ENCODE measurements at regions not wholly inside any gene's neighbourhood (a gene's known extent, or its start where the extent isn't known, plus 50 kb on each side); places are given as distances from the start of the nearest gene placed in this dataset.

- no peaks in the 10 kb centered on the region for H3K27me3 ChIP-seq (ENCODE audit: control insufficient read depth, insufficient read depth, low read length)
- H3K79me2 ChIP-seq (ENCODE audit: control insufficient read depth, insufficient read depth, low read length) = no peaks in the 10 kb centered on the region
- no peaks in the 10 kb centered on the region for H3K4me1 ChIP-seq (ENCODE audit: control insufficient read depth, extremely low read depth, insufficient read depth, low read length)
- no peak for DNase-seq (ENCODE audit: low read depth in 2 of 2)
- H2AFZ ChIP-seq (ENCODE audit: low read length) = no peak overlapping the region
- no peak overlapping the region for H3K4me3 ChIP-seq (replicated peaks in 1 of 4; ENCODE audit: control extremely low read depth in 1 of 4, insufficient read depth in 1 of 4, low read depth in 3 of 4, low read length in 4 of 4)
- H3K36me3 ChIP-seq (ENCODE audit: control insufficient read depth, insufficient read depth, low read length) = no peaks in the 10 kb centered on the region
- H4K20me1 ChIP-seq (ENCODE audit: control insufficient read depth, extremely low read depth, insufficient read depth, low read length) = no peaks in the 10 kb centered on the region
- H3K4me2 ChIP-seq (ENCODE audit: extremely low read depth, insufficient read depth, low read length) = no peak overlapping the region
- no peaks in the 10 kb centered on the region for H3K9me3 ChIP-seq (ENCODE audit: control insufficient read depth, insufficient read depth, low read depth, low read length)
- TF ChIP-seq, protein P1, sequence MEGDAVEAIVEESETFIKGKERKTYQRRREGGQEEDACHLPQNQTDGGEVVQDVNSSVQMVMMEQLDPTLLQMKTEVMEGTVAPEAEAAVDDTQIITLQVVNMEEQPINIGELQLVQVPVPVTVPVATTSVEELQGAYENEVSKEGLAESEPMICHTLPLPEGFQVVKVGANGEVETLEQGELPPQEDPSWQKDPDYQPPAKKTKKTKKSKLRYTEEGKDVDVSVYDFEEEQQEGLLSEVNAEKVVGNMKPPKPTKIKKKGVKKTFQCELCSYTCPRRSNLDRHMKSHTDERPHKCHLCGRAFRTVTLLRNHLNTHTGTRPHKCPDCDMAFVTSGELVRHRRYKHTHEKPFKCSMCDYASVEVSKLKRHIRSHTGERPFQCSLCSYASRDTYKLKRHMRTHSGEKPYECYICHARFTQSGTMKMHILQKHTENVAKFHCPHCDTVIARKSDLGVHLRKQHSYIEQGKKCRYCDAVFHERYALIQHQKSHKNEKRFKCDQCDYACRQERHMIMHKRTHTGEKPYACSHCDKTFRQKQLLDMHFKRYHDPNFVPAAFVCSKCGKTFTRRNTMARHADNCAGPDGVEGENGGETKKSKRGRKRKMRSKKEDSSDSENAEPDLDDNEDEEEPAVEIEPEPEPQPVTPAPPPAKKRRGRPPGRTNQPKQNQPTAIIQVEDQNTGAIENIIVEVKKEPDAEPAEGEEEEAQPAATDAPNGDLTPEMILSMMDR (conservative IDR thresholded peaks at IDR 0.05 in 1 of 2, IDR thresholded peaks at IDR 0.05 in 1 of 2; ENCODE audit: low read depth in 1 of 2, low read length in 2 of 2) = no peak
- H3K27ac ChIP-seq (ENCODE audit: insufficient read depth, low read length) = no peak overlapping the region
- no peak overlapping the region for H3K9ac ChIP-seq (ENCODE audit: insufficient read depth, low read length)
Measured at GRCh38 chr16:6690741-6691140, 641.9 kb upstream of the RBFOX1 start.

- Histone ChIP-seq H3K27me3 (ENCODE audit: control insufficient read depth, insufficient read depth, low read length) (no peaks in the 10 kb centered on the region), H3K36me3 (ENCODE audit: control insufficient read depth, insufficient read depth, low read length) (no peaks in the 10 kb centered on the region), H3K4me2 (ENCODE audit: extremely low read depth, insufficient read depth, low read length) (no peak overlapping the region), H2AFZ (ENCODE audit: low read length) (no peak overlapping the region), H4K20me1 (ENCODE audit: control insufficient read depth, extremely low read depth, insufficient read depth, low read length) (no peaks in the 10 kb centered on the region), H3K27ac (ENCODE audit: insufficient read depth, low read length) (no peak overlapping the region), H3K4me3 (replicated peaks in 1 of 4; ENCODE audit: control extremely low read depth in 1 of 4, insufficient read depth in 1 of 4, low read depth in 3 of 4, low read length in 4 of 4) (no peak overlapping the region), H3K79me2 (ENCODE audit: control insufficient read depth, insufficient read depth, low read length) (no peaks in the 10 kb centered on the region), H3K9me3 (ENCODE audit: control insufficient read depth, insufficient read depth, low read depth, low read length) (no peaks in the 10 kb centered on the region), H3K4me1 (ENCODE audit: control insufficient read depth, extremely low read depth, insufficient read depth, low read length) (no peaks in the 10 kb centered on the region), H3K9ac (ENCODE audit: insufficient read depth, low read length) (no peak overlapping the region)
- DNase-seq (ENCODE audit: low read depth in 2 of 2) = no peak
- no peak for TF ChIP-seq EZH2 (IDR thresholded peaks at IDR 0.05; ENCODE audit: low read length, missing control alignments)
- TF ChIP-seq, protein P1 (conservative IDR thresholded peaks at IDR 0.05 in 1 of 2, IDR thresholded peaks at IDR 0.05 in 1 of 2; ENCODE audit: low read depth in 1 of 2, low read length in 2 of 2) = no peak
Measured at GRCh38 chr16:6689643-6690042, 643.0 kb upstream of the RBFOX1 start.

DNA sequence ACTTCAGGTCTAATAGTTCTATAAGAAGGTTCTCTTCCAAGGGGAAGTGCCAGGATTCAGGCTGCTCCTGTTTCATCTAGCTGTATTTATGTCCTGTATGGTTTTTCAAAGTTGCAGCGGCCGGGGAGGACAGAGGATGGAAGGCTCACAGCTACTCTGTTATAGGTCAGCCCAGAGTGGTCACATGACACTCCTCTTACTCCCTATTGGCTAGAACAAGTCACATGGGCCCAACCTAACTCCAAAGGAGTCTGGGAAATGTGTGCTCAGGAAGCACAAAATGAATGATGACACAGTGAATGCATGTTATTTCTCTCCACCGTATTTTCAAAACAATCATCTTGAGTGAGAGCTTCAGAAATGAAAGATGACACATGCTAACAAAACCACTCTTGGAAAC lies 645.1 kb upstream of the RBFOX1 start:
- no peak overlapping the region for H3K9ac ChIP-seq (ENCODE audit: insufficient read depth, low read length)
- TF ChIP-seq, protein P1 (conservative IDR thresholded peaks at IDR 0.05 in 1 of 2, IDR thresholded peaks at IDR 0.05 in 1 of 2; ENCODE audit: low read depth in 1 of 2, low read length in 2 of 2) = no peak
- TF ChIP-seq EZH2 (IDR thresholded peaks at IDR 0.05; ENCODE audit: low read length, missing control alignments) = no peak
- H3K4me2 ChIP-seq (ENCODE audit: extremely low read depth, insufficient read depth, low read length) = no peak overlapping the region
- no peaks in the 10 kb centered on the region for H3K79me2 ChIP-seq (ENCODE audit: control insufficient read depth, insufficient read depth, low read length)
- DNase-seq (ENCODE audit: low read depth in 2 of 2) = no peak
- no peaks in the 10 kb centered on the region for H3K9me3 ChIP-seq (ENCODE audit: control insufficient read depth, insufficient read depth, low read depth, low read length)
- no peak overlapping the region for H2AFZ ChIP-seq (ENCODE audit: low read length)
- no peaks in the 10 kb centered on the region for H3K4me1 ChIP-seq (ENCODE audit: control insufficient read depth, extremely low read depth, insufficient read depth, low read length)
- no peak overlapping the region for H3K27ac ChIP-seq (ENCODE audit: insufficient read depth, low read length)
- H3K27me3 ChIP-seq (ENCODE audit: control insufficient read depth, insufficient read depth, low read length) = no peaks in the 10 kb centered on the region
- no peak overlapping the region for H3K4me3 ChIP-seq (replicated peaks in 1 of 4; ENCODE audit: control extremely low read depth in 1 of 4, insufficient read depth in 1 of 4, low read depth in 3 of 4, low read length in 4 of 4)
- no peaks in the 10 kb centered on the region for H3K36me3 ChIP-seq (ENCODE audit: control insufficient read depth, insufficient read depth, low read length)
- no peaks in the 10 kb centered on the region for H4K20me1 ChIP-seq (ENCODE audit: control insufficient read depth, extremely low read depth, insufficient read depth, low read length)

All from fibroblast of lung (primary cell).